Sciatic nerve (tissue), 2 donors: ENCODE measurements at regions not wholly inside any gene's neighbourhood (a gene's known extent, or its start where the extent isn't known, plus 50 kb on each side); places are given as distances from the start of the nearest gene placed in this dataset.

Source experiments
- ATAC-seq: fragments of 200-7000 bp; cut with Tn5 transposase; one replicate; pipeline ENCODE4 v1.9.1; 2020; ENCODE audit warnings: mild to moderate bottlenecking, moderate library complexity
- DNase-seq: peaks from one replicate; pipeline ENCODE4 v3.0.0-alpha.2; 2020; ENCODE audit warnings: low spot score
- intact Hi-C: fragments of 100-400 bp; cut with DNase I; formaldehyde crosslinking; loops from one replicate; pipeline ENCODE4 v1.14.2; 2022
- donor health status: DM: no; HTN: no; CAD: no.
- donor health status: DM: no; HTN: no; CAD: no.

DNA sequence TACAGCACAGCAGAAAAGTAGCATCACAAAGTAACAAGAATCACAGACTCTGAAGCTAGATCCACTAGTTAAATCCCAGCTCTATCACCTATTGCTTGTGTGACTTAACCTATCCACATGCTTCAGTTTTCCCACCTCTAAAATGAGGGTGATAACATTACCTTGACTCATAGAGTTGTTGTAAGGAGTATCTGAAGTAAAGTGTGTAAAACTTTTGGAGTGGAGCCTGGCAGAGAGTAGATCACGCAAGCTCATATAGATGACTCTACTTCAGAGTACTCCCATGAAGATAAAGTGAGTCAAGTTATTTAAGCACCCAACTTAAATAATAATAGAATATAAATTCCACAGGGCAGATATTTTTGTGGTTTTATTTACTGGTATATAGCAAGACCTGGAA, 94.5 kb upstream of the FER start:
- DNase-seq (no peak), ATAC-seq (no peak)
- intact Hi-C loops: no loop called here

- intact Hi-C loops: no loop called here
- DNase-seq: no peak
- ATAC-seq: no peak
These were observed 96.7 kb upstream of the FER start for GRCh38 chr5:108650997-108651396.

- intact Hi-C loops: no loop called here
- ATAC-seq (no peak), DNase-seq (no peak)
These were observed 98.1 kb upstream of the FER start for GRCh38 chr5:108649646-108650045.

DNA sequence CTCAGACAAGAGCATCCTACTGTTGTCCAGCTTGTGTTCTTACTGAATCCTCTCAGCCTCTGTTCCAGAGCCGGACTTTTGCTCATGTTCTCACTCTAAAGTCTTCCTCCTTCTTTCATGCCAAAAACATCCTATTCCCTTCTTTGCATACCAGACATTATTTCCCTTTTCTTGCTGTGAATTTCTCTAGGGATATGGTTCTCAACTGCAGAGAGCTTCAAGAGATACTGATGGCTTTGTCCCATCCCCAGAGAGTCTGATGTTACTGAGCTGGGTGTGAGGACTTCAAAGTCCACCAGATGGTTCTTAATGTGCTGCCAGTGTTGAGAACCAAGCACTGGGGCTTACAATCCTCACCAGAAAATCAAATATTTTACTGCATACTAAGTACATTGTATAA, 98.6 kb upstream of the FER start:
- ATAC-seq: no peak
- intact Hi-C loops: no loop called here
- no peak for DNase-seq

- DNase-seq: peak; percentile 60
- ATAC-seq: peak; percentile 90
- intact Hi-C loops: no loop called here
These were observed 105.4 kb upstream of the FER start for GRCh38 chr5:108642170-108642906.

- DNase-seq (no peak), ATAC-seq (no peak)
- intact Hi-C loops: no loop called here
These were observed 106.1 kb upstream of the FER start for GRCh38 chr5:108641596-108641995.

DNA sequence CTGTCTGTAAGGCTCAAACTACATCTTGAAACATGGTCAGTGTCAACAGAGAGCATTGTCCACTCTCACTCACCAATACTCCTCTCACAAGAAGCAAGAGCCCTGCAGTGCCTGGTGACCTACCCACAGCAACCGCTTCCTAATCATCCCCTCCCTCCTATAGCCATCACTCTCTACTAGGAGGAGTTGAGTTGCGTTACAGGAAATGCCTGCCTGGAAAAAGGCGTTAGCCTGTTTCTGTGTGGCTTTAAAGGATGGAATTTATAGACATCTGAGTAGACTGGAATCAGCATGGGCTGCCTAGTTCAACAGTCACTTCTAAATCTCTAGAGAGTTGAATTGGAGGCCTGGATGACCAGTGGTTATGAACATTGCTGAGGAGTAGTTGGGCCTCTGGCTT, 108.3 kb upstream of the FER start:
- DNase-seq (no peak), ATAC-seq (no peak)
- intact Hi-C loops: no loop called here

- intact Hi-C loops: no loop called here
- no peak for ATAC-seq
- DNase-seq: no peak
These were observed 109.7 kb upstream of the FER start for GRCh38 chr5:108638021-108638420.

GRCh38 chr5:108637134-108637533, 110.6 kb upstream of the FER start:
- ATAC-seq: no peak
- intact Hi-C loops: no loop called here

DNA sequence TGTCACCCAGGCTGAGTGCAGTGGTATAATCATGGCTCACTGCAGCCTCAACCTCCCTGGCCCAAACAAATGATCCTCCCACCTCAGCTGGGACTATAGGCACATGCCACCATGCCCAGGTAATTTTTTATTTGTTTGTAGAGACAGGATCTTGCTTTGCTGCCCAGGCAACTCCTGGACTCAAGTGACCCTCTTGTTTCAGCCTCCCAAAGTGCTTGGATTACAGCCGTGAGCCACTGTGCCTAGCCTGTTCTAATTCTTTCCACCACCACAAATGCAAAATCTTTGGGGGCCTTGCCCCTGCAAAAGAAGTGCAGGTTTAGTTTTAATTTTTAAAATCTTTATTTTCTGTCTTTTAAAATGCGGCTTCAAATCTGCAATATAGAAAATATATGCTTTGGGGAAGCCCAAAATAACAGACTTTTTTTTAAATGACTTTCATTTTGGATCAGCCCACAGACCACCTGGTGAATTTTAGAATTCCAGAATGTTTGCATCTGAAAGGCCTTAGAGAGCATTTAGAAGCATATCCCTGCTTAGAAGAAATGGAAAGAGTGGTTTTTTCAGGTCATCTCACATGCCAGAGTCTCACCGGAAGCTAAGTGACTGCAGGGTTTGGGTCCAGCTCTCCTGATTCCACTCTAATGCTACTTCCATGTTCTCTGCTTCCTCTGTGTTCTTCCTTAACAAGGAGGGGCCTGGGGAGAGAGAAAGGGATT, 111.4 kb upstream of the FER start:
- DNase-seq (no peak), ATAC-seq (no peak)
- intact Hi-C loops: no loop called here

More at GRCh38 chr5:108637134-108637533, 110.6 kb upstream of the FER start:
- DNase-seq: no peak

DNA sequence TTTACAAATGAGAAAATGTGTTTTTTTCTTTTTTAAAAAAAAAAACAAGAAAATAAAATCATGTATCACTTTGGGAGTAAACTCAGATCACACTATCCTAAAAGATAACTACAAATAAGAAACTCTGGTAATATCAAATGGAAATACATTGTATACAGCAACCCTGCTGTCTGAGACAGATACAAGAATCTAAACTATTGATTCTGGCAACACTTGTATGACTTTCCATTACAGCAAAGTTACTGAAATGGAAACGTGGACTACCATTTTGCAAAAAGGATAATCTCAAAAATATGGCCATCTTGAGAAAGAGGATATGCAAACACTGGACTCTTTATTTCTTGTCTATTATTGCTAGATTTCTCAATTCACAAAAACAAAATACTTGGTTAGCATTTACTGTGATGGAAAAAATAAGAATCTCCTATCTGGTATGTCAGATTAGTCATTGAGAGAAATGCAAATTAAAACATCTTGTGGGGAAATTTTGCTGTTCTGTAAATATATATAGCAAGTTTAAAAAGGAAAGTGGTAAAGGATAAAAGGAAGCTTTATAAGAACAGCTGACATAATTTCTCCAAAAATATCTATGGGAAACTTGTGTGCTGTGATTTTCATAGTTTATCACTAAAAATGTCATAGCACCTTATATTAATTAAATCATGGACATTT, 112.9 kb upstream of the FER start:
- DNase-seq: no peak

GRCh38 chr5:108634010-108634616, 113.6 kb upstream of the FER start:
- DNase-seq (no peak), ATAC-seq (no peak)
- intact Hi-C loops: no loop called here

More for the DNA sequence above, 112.9 kb upstream of the FER start:
- no peak for ATAC-seq
- intact Hi-C loops: no loop called here

- ATAC-seq: no peak
- intact Hi-C loops: no loop called here
These were observed 117.7 kb upstream of the FER start for GRCh38 chr5:108629779-108630528.

DNA sequence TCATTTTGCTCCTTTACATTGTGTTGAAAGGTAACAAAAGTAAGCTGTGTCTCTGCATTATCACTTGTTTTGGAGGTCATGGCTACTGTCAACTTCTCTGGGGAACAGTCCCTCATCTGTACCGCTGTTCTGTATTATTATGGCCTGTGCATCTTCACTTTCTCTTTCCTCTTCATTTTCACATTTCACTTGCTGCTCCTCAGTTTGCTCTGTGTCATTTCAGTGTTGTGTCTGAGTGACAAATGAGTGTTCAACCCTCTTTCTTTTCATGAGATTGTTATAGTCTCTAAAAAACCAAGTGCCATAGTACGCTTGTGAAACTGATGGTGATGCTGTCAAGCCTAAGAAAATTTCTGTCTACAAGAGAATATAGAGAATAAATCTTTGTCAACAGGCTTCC, 122.0 kb upstream of the FER start:
- no peak for ATAC-seq
- intact Hi-C loops: no loop called here
- DNase-seq: no peak

More at GRCh38 chr5:108629779-108630528, 117.7 kb upstream of the FER start:
- DNase-seq: no peak

- ATAC-seq (no peak), DNase-seq (no peak)
- intact Hi-C loops: no loop called here
These were observed 123.9 kb upstream of the FER start for GRCh38 chr5:108623826-108624225.

GRCh38 chr5:108620516-108620915, 127.2 kb upstream of the FER start:
- DNase-seq (no peak), ATAC-seq (no peak)
- intact Hi-C loops: no loop called here

GRCh38 chr5:108619815-108620214, 127.9 kb upstream of the FER start:
- ATAC-seq (no peak), DNase-seq (no peak)
- intact Hi-C loops: no loop called here

- DNase-seq: no peak
- intact Hi-C loops: no loop called here
- ATAC-seq: no peak
These were observed 129.9 kb upstream of the FER start for GRCh38 chr5:108617467-108618435.
